Activated T-helper 1 cell treated with Interleukin-2 at 50 U/mL for 16 hours (primary cell): ENCODE measurements at regions not wholly inside any gene's neighbourhood (a gene's known extent, or its start where the extent isn't known, plus 50 kb on each side); places are given as distances from the start of the nearest gene placed in this dataset.

Experiments used
- DNase-seq: peaks from one replicate; pipeline ENCODE4 v3.0.0-alpha.2; 2020; ENCODE audit warnings: low read depth

- DNase-seq, result no peak
These were observed 120.7 kb upstream of the LINGO1 start for GRCh38 chr15:77753281-77753873.

DNA sequence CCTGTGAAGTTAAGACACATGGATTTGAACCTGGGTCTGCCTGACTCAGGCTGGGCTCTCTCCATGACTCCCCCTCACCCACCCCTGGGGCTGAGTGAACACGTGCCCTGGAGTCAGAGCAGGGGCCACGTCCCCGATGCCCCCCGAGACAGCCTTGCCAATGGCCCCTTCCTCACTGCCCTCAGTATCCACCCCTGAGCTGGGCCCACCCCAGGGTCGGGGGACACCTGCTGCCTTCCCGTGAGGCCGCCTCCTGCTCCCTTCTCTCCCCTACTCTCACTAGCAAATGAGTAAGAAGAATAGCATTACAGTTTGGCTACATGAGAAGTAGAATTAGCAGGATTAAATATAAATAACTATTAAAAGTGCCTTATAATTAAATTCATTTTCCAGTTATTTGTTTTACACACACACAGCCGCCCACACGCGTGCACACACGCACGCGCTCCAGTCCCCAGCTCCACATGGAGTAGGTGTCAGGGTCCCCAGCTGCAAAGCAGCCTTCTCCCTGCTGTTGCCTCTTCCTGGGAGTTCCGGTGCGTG, 117.4 kb upstream of the LINGO1 start:
- no peak for DNase-seq

DNA sequence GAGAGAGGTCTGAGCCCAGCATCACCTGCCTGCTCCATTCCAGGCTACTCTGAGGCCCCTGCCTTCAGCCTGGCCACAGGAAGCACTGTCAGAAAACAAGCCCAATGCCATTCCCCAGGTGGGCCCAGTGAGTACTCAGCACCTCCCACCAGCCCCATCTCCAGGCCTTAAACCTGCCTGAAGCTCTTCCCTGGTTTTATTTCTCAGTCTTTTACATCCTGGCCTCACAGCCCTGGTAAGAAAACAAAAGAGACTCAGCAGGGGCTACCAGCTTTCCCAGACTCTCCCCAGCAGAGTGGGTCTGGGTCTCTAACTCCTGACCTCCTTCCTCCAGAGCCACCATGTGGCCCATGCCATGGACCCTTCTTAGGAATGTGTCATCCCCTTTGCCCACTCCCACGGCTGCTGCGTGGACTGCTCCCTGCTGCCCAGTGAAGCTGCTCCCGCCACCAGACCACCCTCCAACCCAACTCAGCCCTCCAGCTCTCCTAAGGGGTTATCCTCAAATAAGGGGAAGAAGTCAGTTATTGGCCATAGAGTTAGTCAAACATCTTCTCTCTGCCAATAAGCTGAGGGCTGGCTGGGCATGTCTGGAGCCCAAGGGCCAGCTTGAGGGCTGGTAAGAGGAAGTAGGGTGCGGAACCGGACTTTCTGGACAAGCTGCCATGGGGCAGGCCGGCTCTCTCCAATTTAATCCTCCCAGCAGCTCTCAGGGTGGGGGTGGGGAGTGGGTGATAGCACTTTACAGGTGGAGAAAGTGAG, 116.7 kb upstream of the LINGO1 start:
- no peak for DNase-seq

DNA sequence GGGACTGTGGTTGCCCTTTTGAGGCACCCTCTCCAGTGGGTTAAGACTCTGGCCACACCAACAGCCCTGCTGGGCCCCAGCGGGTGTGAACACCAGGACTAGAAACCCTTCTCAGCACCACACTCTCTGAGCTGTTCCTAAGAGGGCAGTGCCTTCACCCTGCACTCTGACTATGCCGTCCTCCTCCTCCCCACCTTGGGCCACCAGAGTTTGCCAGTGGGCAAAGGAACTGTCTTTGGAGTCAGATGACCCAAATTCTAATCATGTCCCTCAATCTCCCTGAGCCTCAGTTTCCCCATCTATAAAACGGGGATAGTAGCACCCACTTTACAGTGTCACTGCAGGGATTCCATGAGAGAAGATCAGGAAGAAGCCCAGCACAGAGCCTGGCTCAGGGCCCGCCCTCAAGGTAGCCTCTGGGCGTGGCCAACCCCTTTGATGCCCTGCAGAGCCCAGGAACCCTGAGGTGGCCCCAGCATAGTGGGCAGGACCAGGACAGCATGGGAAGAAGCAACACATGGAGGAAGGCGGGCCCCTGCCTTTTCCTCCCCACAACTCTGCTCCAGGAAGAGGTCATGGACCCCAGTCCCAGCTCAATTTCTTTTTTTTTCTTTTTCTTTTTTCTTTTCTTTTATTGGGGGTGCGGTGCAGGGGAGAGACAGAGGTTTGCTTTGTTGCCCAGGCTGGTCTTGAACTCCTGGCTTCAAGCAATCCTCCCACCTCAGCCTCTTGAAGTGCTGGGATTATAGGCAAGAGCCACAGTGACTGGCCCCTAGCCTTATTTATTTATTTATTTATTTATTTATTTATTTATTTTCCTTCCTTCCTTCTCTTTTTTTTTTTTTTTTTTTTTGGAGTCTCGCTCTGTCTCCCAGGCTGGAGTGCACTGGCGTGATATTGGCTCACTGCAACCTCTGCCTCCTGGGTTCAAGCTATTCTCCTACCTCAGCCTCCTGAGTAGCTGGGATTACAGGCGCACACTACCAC, 115.7 kb upstream of the LINGO1 start:
- DNase-seq, result no peak

GRCh38 chr15:77747175-77748077, 114.7 kb upstream of the LINGO1 start:
- DNase-seq, result no peak

- no peak for DNase-seq
These were observed 113.8 kb upstream of the LINGO1 start for GRCh38 chr15:77746254-77747174.

GRCh38 chr15:77744398-77744797, 111.7 kb upstream of the LINGO1 start:
- DNase-seq, result no peak

DNA sequence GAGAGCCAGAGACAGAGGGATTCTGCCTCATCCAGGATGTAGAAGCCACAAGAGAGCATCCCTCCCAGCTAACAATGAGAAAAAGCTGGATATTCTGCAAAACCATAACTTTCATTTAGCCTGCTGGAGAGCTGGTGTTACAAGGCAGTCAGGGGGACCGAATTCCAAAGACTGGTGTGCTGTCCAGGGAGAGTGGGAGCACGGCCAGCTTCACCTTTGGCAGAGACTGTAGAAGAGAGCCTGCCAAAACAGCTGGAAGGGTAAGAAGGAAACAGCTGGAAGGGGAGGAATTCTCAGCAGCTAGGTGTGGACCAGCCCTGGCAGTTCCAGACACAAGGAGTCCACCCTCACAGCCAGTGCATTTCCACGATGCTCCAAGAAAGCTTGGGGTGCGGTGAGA, 109.9 kb upstream of the LINGO1 start:
- DNase-seq, result no peak

DNA sequence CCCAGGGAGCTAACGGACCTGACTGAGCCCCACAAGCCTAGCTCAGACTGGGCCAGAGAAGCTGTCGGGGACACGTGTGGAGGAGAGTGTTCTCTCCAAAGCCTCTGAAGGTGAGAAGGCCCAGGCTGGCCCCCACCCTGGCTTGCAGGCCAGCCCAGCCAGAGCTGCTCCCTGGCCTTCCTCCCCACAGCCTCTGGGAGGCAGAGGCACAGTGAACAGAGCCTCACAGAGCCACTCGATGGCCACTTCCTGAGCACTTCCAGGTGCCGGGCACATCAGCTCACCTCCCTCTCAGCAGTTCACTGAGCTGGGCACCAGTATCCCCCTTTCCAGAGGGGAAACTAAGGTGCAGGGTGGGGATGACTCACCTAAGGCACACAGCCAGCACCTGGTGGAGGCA, 109.4 kb upstream of the LINGO1 start:
- DNase-seq, result no peak

GRCh38 chr15:77741106-77741505, 108.4 kb upstream of the LINGO1 start:
- DNase-seq, result no peak

DNA sequence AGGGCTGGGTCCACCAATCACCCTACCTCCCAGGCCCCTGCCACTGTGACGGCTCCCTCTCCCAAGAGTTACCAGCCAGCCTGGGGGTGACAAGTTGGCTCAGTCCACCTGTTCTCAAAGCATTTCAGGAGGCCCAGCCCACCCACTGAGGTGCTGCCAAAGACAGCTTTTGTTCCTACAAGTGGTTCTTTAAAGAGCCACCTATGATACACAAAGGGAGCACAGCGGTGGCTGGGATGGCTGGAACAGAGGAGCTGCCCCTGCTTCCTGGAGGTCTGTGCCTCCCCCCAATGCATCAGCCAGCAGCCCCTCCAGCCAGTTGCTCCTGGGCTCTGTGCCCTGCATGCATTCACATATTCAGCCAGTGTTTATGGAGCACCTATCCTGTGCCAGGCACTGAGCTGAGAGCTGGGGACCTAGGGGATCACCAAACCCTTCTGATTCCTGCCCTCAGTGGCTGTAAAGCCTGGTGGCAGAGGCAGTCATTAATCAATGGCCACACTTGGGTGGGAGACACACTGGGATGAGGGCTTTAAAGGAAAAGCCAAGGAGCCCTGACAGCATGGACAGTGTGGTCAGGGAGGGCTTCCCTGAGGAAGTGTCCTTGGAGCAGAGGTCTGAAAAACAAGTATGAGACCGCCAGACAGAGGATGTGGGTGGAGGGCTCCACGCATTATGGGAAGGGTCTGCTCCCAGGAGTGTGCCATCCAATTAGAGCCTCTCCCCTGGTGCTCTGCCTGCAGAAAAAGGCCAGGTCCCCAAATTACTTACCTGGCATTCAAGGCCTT, 107.1 kb upstream of the LINGO1 start:
- no peak for DNase-seq

DNA sequence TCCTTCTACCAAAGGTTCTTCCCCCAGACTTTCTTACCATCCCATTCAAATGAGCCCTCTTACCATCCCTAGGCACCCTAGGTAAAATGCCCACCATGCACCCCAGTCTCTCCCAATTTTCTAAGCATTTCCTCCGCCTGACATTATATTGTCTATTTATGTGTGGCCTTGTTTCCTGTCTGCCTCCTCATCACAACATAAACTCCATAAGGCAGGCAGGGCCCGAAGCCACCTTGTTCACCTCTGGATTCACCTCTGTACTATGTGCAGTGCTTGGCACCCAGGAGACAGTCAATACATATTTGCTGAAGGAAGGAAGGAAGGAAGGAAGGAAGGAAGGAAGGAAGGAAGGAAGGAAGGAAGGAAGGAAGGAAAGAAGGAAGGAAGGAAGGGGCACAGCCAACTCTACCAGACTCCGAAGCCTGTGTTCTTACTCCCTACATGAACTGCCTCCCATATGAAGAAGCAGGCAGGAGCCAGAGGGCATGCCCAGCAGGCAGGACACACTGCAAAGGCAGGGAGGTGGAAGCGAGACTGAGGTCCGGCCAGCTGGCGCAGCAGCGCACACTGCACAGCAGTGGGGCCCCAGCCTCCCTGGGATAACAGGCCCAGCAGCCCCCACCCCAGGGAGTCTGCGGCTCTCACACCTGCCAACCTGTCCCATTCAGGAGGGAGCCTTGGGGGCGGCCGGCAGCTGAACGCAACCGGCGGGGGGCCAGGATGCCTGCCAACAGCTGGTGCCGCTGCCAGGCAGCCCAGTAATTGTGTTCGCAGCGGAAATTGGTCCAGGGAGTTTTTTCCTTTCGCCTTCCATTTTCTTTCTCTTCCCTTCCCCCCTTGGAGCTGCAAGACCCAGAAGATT, 106.0 kb upstream of the LINGO1 start:
- DNase-seq, result no peak

GRCh38 chr15:77738038-77738370, 105.3 kb upstream of the LINGO1 start:
- DNase-seq, result no peak

- no peak for DNase-seq
These were observed 104.7 kb upstream of the LINGO1 start for GRCh38 chr15:77737238-77738037.

DNA sequence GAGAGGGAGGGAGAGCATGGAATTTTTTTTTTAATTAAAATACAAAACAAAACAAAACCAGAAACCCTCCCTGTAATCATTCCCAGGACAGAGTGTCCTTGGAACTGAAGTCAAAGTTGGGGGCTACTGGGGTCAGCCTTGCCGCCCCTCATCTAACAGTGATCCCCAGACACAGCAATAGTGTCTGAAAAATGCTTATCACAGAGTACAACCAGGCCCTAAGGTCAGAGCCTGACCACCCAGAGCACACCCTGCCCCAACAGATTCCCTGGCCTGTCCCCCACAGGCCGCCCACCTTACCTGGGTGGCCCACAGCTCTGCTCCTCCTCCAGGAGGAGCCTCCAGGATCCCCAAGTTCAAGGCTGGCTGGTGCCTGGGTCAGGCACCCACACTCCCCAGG, 101.6 kb upstream of the LINGO1 start:
- DNase-seq, result no peak

DNA sequence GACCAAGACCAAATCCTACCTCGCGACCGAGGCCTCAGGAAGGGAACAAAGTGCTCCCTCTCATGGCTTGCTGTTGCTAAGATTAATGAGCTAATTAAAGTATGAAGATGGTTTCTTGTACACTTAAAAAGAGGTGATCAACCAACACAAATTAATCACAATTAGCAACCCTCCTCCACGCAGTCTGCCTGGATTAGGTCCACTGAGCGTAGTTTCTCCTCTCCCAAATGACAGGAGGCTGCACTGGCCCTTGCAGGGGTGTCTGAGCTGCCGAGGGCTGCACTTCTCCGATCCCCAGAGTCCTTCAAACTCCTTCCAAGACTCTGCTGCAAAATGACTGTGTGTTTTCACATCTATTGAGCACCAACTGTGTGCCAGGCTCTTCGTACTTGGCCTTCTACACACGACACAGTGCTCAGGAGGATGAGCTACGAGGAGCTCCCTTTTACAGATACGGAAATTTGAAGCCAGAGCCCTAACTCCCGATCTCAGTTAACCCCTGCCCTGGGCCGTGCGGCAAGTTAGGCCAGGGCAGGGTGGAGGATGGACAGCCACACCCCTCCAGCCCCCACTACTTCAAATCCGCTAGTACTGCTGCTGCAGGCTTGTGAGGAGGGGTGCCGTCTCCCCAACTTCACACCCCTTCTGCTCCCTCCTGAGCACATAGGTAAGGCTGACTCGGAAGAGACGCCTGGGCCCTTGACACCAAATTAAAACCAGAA, 101.0 kb upstream of the LINGO1 start:
- no peak for DNase-seq
